ENCODE measurements at regions not wholly inside any gene's neighbourhood (a gene's known extent, or its start where the extent isn't known, plus 50 kb on each side); places are given as distances from the start of the nearest gene placed in this dataset.
A peak's percentile ranks its signal among the peaks of the same experiment; 100 is the strongest.

GRCh38 chr13:103973740-103974139, 907.5 kb upstream of the SLC10A2 start:
- DNase-seq (ENCODE audit: low spot score) = no peak

GRCh38 chr13:103969520-103970050, 903.4 kb upstream of the SLC10A2 start:
- no peak for DNase-seq (ENCODE audit: low spot score)

- no peak for DNase-seq (ENCODE audit: low spot score)
Observed at GRCh38 chr13:103965506-103966243, 899.5 kb upstream of the SLC10A2 start.

- peak; percentile 8 for DNase-seq (ENCODE audit: low spot score)
Observed at GRCh38 chr13:103961784-103962183, 895.6 kb upstream of the SLC10A2 start.

- DNase-seq (ENCODE audit: low spot score) = no peak
Observed at GRCh38 chr13:103961129-103961528, 894.9 kb upstream of the SLC10A2 start.

- DNase-seq (ENCODE audit: low spot score) = peak; percentile 59
Observed at GRCh38 chr13:103960001-103960400, 893.8 kb upstream of the SLC10A2 start.

GRCh38 chr13:103958691-103959090, 892.5 kb upstream of the SLC10A2 start:
- DNase-seq (ENCODE audit: low spot score) = no peak

GRCh38 chr13:103957939-103958338, 891.7 kb upstream of the SLC10A2 start:
- DNase-seq (ENCODE audit: low spot score) = no peak

- no peak for DNase-seq (ENCODE audit: low spot score)
Observed at GRCh38 chr13:103953859-103954258, 887.6 kb upstream of the SLC10A2 start.

GRCh38 chr13:103952183-103952582, 886.0 kb upstream of the SLC10A2 start:
- no peak for DNase-seq (ENCODE audit: low spot score)

- no peak for DNase-seq (ENCODE audit: low spot score)
Observed at GRCh38 chr13:103948426-103948825, 882.2 kb upstream of the SLC10A2 start.

- DNase-seq (ENCODE audit: low spot score) = no peak
Observed at GRCh38 chr13:103945836-103946235, 879.6 kb upstream of the SLC10A2 start.

GRCh38 chr13:103941506-103942140, 875.4 kb upstream of the SLC10A2 start:
- DNase-seq (ENCODE audit: low spot score) = no peak

- no peak for DNase-seq (ENCODE audit: low spot score)
Observed at GRCh38 chr13:103935117-103935516, 868.9 kb upstream of the SLC10A2 start.

- peak; percentile 87 for DNase-seq (ENCODE audit: low spot score)
Observed at GRCh38 chr13:103931885-103932284, 865.7 kb upstream of the SLC10A2 start.

GRCh38 chr13:103931331-103931845, 865.2 kb upstream of the SLC10A2 start:
- peak; percentile 59 for DNase-seq (ENCODE audit: low spot score)

- no peak for DNase-seq (ENCODE audit: low spot score)
Observed at GRCh38 chr13:103926118-103926517, 859.9 kb upstream of the SLC10A2 start.

- no peak for DNase-seq (ENCODE audit: low spot score)
Observed at GRCh38 chr13:103908911-103909310, 842.7 kb upstream of the SLC10A2 start.

- DNase-seq (ENCODE audit: low spot score) = no peak
Observed at GRCh38 chr13:103908274-103908673, 842.1 kb upstream of the SLC10A2 start.

- DNase-seq (ENCODE audit: low spot score) = no peak
Observed at GRCh38 chr13:103903790-103904189, 837.6 kb upstream of the SLC10A2 start.

GRCh38 chr13:103898481-103898880, 832.3 kb upstream of the SLC10A2 start:
- DNase-seq (ENCODE audit: low spot score) = peak; percentile 20

GRCh38 chr13:103895835-103896531, 829.8 kb upstream of the SLC10A2 start:
- DNase-seq (ENCODE audit: low spot score) = peak; percentile 82

- peak; percentile 68 for DNase-seq (ENCODE audit: low spot score)
Observed at GRCh38 chr13:103894626-103895025, 828.4 kb upstream of the SLC10A2 start.

All from kidney tubule cell (primary cell).